ENCODE measurements at regions not wholly inside any gene's neighbourhood (a gene's known extent, or its start where the extent isn't known, plus 50 kb on each side); places are given as distances from the start of the nearest gene placed in this dataset.

DNA sequence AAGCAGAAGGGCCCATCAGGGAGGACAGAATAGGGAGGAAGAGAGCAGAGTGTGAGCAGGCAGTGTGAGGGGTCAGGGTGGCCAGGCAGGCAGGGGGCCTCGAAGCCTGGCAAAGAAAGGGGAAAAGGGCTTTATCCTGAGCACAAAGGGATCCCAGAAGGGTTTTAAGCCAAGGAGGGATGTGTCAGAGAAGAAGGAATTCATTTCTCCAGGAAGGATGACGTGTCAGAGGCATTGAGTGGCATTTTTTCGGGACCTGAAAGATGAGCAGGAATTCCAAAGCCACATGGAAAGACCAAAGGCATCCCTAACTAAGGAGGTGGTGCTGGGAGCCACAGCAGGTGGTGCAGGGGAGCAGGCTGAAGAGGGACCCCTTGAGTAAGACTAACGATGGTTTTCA, 132.1 kb downstream of the DICER1 start:
- no peak for DNase-seq
- no peak overlapping the region for H3K27ac ChIP-seq
- no peak for TF ChIP-seq POLR2A (IDR thresholded peaks at IDR 0.05)
- no peak overlapping the region for H3K4me3 ChIP-seq
- peaks cover 0 to 7% (median 0%) of the 10 kb centered on the region in 4 donors for H3K9me3 ChIP-seq
- no peaks in the 10 kb centered on the region for H3K36me3 ChIP-seq
- no peaks in the 10 kb centered on the region for H3K4me1 ChIP-seq
- H3K27me3 ChIP-seq: no peaks in the 10 kb centered on the region

DNA sequence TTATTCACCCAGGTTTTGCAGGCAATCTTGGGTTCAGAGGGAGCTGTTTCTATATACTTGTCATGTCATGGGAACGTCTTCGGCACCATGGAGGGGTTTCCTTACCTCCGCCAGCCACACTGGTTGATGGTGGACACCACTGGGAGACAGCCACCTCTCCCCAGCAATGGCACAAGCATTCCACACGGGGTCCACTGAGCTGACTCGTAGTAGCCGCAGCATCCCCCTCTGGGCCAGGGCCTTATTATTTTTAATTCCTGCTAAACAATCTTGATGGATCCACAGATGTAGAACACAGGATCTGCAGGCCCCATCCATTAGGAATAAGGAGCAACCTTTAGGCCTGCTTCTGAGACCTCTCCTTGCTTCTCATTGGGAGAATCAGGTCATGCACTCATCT, 132.9 kb downstream of the DICER1 start:
- no peaks in the 10 kb centered on the region for H3K36me3 ChIP-seq
- no peaks in the 10 kb centered on the region for H3K27me3 ChIP-seq
- TF ChIP-seq, protein P1, sequence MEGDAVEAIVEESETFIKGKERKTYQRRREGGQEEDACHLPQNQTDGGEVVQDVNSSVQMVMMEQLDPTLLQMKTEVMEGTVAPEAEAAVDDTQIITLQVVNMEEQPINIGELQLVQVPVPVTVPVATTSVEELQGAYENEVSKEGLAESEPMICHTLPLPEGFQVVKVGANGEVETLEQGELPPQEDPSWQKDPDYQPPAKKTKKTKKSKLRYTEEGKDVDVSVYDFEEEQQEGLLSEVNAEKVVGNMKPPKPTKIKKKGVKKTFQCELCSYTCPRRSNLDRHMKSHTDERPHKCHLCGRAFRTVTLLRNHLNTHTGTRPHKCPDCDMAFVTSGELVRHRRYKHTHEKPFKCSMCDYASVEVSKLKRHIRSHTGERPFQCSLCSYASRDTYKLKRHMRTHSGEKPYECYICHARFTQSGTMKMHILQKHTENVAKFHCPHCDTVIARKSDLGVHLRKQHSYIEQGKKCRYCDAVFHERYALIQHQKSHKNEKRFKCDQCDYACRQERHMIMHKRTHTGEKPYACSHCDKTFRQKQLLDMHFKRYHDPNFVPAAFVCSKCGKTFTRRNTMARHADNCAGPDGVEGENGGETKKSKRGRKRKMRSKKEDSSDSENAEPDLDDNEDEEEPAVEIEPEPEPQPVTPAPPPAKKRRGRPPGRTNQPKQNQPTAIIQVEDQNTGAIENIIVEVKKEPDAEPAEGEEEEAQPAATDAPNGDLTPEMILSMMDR (IDR thresholded peaks at IDR 0.05): no peak
- TF ChIP-seq POLR2A (IDR thresholded peaks at IDR 0.05): no peak
- no peak overlapping the region for H3K4me3 ChIP-seq
- H3K4me1 ChIP-seq: no peaks in the 10 kb centered on the region
- no peak overlapping the region for H3K27ac ChIP-seq
- no peak for DNase-seq
- peaks cover 0 to 7% (median 0%) of the 10 kb centered on the region in 4 donors for H3K9me3 ChIP-seq

DNA sequence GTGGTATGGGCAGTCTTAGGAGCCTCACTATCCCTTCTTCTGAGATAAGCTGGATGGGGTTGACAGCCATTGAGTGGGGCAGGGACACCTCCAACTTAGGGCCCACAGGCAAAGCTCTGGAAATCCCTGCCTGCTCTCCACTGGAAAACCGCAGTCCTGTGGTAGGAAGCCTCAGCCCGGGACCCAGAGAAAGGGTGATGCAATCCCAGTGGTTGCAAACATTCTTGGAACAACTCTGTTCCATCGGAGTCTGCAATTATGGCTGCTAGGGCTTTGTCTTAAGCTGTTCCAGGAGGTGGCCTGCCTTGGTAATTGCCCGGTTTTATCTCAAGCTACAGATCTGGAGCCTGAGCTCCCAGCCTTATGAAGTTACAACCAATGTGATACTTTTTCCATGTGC, 133.4 kb downstream of the DICER1 start:
- Histone ChIP-seq H3K4me1 (no peaks in the 10 kb centered on the region), H3K4me3 (no peak overlapping the region), H3K9me3 (peaks cover 0 to 7% (median 0%) of the 10 kb centered on the region in 4 donors), H3K27ac (no peak overlapping the region), H3K27me3 (no peaks in the 10 kb centered on the region), H3K36me3 (no peaks in the 10 kb centered on the region)
- peak in 1 of 3 donors; percentile 40 for DNase-seq
- no peak for TF ChIP-seq POLR2A (IDR thresholded peaks at IDR 0.05)
- TF ChIP-seq, protein P1 (IDR thresholded peaks at IDR 0.05): no peak

DNA sequence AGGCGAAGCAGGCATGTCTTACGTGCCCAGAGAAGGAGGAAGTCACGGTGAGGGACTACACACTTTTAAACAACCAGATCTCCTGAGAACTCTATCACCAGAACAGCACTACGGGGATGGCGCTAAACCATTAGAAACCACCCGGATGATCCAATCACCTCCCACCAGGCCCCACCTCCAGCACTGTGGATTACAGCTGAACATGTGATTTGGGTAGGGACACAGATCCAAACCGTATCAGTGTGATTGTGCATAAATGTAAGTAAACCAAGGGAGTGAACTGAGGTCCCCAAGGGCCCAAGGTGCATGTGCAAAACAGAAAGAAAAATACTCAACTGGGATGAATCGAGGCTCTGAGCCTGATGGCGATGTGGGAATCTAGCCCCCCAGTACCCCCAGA, 134.2 kb downstream of the DICER1 start:
- Histone ChIP-seq H3K27ac (no peak overlapping the region), H3K36me3 (no peaks in the 10 kb centered on the region), H3K9me3 (peaks cover 0 to 7% (median 0%) of the 10 kb centered on the region in 4 donors), H3K4me3 (no peak overlapping the region), H3K27me3 (no peaks in the 10 kb centered on the region), H3K4me1 (no peaks in the 10 kb centered on the region)
- no peak for TF ChIP-seq POLR2A (IDR thresholded peaks at IDR 0.05)
- TF ChIP-seq, protein P1 (IDR thresholded peaks at IDR 0.05): no peak
- DNase-seq: no peak

DNA sequence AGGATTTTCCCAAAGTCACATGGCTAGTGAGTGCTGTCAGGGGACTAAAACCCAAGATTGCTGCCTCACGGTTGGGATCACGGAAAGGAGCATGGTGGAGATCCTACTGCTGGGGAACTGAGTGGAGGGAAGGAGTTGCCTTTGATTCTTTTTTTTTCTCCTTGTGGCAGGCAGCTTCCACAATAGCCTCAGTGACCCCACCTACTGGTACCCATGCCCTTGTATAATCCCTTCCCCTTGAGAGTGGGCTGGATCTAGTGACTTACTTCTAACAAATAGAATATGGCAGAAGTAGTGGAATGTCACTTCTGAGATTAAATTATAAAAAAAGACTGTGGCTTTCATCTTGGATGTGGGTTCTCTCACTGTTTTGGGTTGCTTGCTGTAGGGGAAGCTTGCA, 135.7 kb downstream of the DICER1 start:
- no peak for TF ChIP-seq POLR2A (IDR thresholded peaks at IDR 0.05)
- TF ChIP-seq, protein P1 (IDR thresholded peaks at IDR 0.05): no peak
- no peaks in the 10 kb centered on the region for H3K4me1 ChIP-seq
- H3K9me3 ChIP-seq: peaks cover 0 to 7% (median 0%) of the 10 kb centered on the region in 4 donors
- H3K36me3 ChIP-seq: no peaks in the 10 kb centered on the region
- no peak for DNase-seq
- no peak overlapping the region for H3K4me3 ChIP-seq
- H3K27ac ChIP-seq: no peak overlapping the region
- H3K27me3 ChIP-seq: no peaks in the 10 kb centered on the region

DNA sequence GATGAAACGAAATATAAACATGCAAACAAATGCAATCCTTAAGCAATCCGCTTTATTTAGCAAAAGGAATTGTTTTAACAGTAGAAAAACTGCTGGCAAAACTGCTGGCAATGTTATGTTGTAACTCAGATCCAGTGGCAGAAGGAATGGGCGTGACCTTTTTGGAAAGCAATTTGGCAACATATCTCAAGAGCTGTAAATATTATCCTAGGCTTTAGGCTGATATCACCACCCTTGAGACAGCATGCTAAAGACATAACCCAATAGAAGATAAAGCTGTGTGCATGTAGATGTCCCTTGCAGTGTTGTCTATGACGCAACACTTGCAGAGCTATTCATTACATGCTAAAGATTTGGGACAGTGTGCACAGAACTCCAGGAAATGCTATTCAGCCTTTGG, 138.5 kb downstream of the DICER1 start:
- Histone ChIP-seq H3K27me3 (no peaks in the 10 kb centered on the region), H3K4me1 (no peaks in the 10 kb centered on the region), H3K4me3 (no peak overlapping the region), H3K27ac (no peak overlapping the region), H3K36me3 (no peaks in the 10 kb centered on the region), H3K9me3 (peaks cover 0 to 7% (median 0%) of the 10 kb centered on the region in 4 donors)
- TF ChIP-seq, protein P1 (IDR thresholded peaks at IDR 0.05): no peak
- TF ChIP-seq POLR2A (IDR thresholded peaks at IDR 0.05): no peak
- DNase-seq: no peak

Measured in Peyer's patch (tissue), 4 donors.